Mucosa of gallbladder (tissue), 1 donor: ENCODE measurements at regions not wholly inside any gene's neighbourhood (a gene's known extent, or its start where the extent isn't known, plus 50 kb on each side); places are given as distances from the start of the nearest gene placed in this dataset.

Experiments used
- DNase-seq: peaks from one replicate; pipeline ENCODE4 v3.0.0-alpha.2; 2020; ENCODE audit warnings: low spot score
- donor health status: DM: no; HTN: no; CAD: no.

- no peak for DNase-seq
These were observed 1179.7 kb upstream of the ADGRL3 start for GRCh38 chr4:60020389-60020788.

- no peak for DNase-seq
These were observed 1166.3 kb upstream of the ADGRL3 start for GRCh38 chr4:60033826-60034225.

- no peak for DNase-seq
These were observed 1165.8 kb upstream of the ADGRL3 start for GRCh38 chr4:60034361-60034760.

GRCh38 chr4:60039908-60040307 is 1160.2 kb upstream of the ADGRL3 start:
- DNase-seq = no peak

- no peak for DNase-seq
These were observed 1157.9 kb upstream of the ADGRL3 start for GRCh38 chr4:60042231-60042652.

- DNase-seq = no peak
These were observed 1157.2 kb upstream of the ADGRL3 start for GRCh38 chr4:60042941-60043340.

GRCh38 chr4:60078984-60079383 is 1121.1 kb upstream of the ADGRL3 start:
- no peak for DNase-seq

- DNase-seq = no peak
These were observed 1118.3 kb upstream of the ADGRL3 start for GRCh38 chr4:60081839-60082238.

GRCh38 chr4:60088807-60089486 is 1111.2 kb upstream of the ADGRL3 start:
- no peak for DNase-seq

- no peak for DNase-seq
These were observed 1110.4 kb upstream of the ADGRL3 start for GRCh38 chr4:60089546-60090273.

GRCh38 chr4:60096676-60097075 is 1103.5 kb upstream of the ADGRL3 start:
- DNase-seq = no peak

GRCh38 chr4:60116592-60116991 is 1083.5 kb upstream of the ADGRL3 start:
- DNase-seq = no peak

GRCh38 chr4:60117726-60118323 is 1082.3 kb upstream of the ADGRL3 start:
- DNase-seq = no peak

- no peak for DNase-seq
These were observed 1077.3 kb upstream of the ADGRL3 start for GRCh38 chr4:60122820-60123219.

GRCh38 chr4:60128888-60129287 is 1071.2 kb upstream of the ADGRL3 start:
- DNase-seq = no peak

GRCh38 chr4:60129740-60130139 is 1070.4 kb upstream of the ADGRL3 start:
- no peak for DNase-seq

- DNase-seq = no peak
These were observed 1066.8 kb upstream of the ADGRL3 start for GRCh38 chr4:60133375-60133774.

- DNase-seq = no peak
These were observed 1066.0 kb upstream of the ADGRL3 start for GRCh38 chr4:60134099-60134498.

GRCh38 chr4:60155088-60155487 is 1045.0 kb upstream of the ADGRL3 start:
- DNase-seq = no peak

- DNase-seq = no peak
These were observed 1027.0 kb upstream of the ADGRL3 start for GRCh38 chr4:60173103-60173502.

- DNase-seq = no peak
These were observed 1026.4 kb upstream of the ADGRL3 start for GRCh38 chr4:60173718-60174117.

- DNase-seq = no peak
These were observed 1024.9 kb upstream of the ADGRL3 start for GRCh38 chr4:60175241-60175640.

GRCh38 chr4:60187428-60187827 is 1012.7 kb upstream of the ADGRL3 start:
- no peak for DNase-seq
